Lung (tissue), 11 donors: ENCODE measurements at regions not wholly inside any gene's neighbourhood (a gene's known extent, or its start where the extent isn't known, plus 50 kb on each side); places are given as distances from the start of the nearest gene placed in this dataset.

ENCODE experiments used
- ATAC-seq: fragments of 200-7000 bp; cut with Tn5 transposase; one replicate; pipeline ENCODE4 v1.9.1; 2020; ENCODE audit warnings: moderate number of reproducible peaks; ENCODE audit not compliant: insufficient read depth, low FRiP score
- DNase-seq, 3 donors: peaks; one replicate each; pipeline ENCODE4 v3.0.0-alpha.2; 2013 to 2017
- H3K27ac ChIP-seq, 2 donors: one replicate each; pipeline ENCODE4 v1.5.1; 2013; ENCODE audit warnings: mild to moderate bottlenecking in 2 of 2, moderate library complexity in 2 of 2, control low read depth in 1 of 2, inconsistent platforms in 1 of 2, low read depth in 1 of 2, low read length in 1 of 2
- H3K27me3 ChIP-seq, 3 donors: one replicate each; pipeline ENCODE4 v1.5.1; 2013; ENCODE audit warnings: low read length in 2 of 3; ENCODE audit not compliant: control insufficient read depth in 3 of 3, insufficient read depth in 3 of 3
- H3K36me3 ChIP-seq, 4 donors: one replicate each; pipeline ENCODE4 v1.5.1; 2013; ENCODE audit warnings: low read length in 4 of 4, mild to moderate bottlenecking in 1 of 4, moderate library complexity in 1 of 4; ENCODE audit not compliant: control insufficient read depth in 4 of 4, insufficient read depth in 4 of 4
- H3K4me1 ChIP-seq, 5 donors: one replicate each; pipeline ENCODE4 v1.5.1; 2013; ENCODE audit warnings: low read length in 5 of 5, mild to moderate bottlenecking in 2 of 5, moderate library complexity in 1 of 5; ENCODE audit not compliant: control insufficient read depth in 5 of 5, insufficient read depth in 5 of 5
- H3K4me3 ChIP-seq: one replicate; pipeline ENCODE4 v1.5.1; 2013; ENCODE audit warnings: mild to moderate bottlenecking, control low read depth, moderate library complexity
- H3K9ac ChIP-seq, 2 donors: one replicate each; pipeline ENCODE4 v1.5.1; 2013; ENCODE audit warnings: low read length in 2 of 2, control low read depth in 1 of 2; ENCODE audit not compliant: insufficient read depth in 1 of 2
- H3K9me3 ChIP-seq, 4 donors: one replicate each; pipeline ENCODE4 v1.5.1; 2013; ENCODE audit warnings: low read length in 3 of 4, mild to moderate bottlenecking in 1 of 4, moderate library complexity in 1 of 4; ENCODE audit not compliant: control insufficient read depth in 4 of 4, insufficient read depth in 3 of 4
- WGBS, 2 donors: extraction: QIAGEN DNeasy Blood & Tissue Kit; methylation state at CpG; one replicate each; pipeline ENCODE4 v1.1.7; 2013; 5-methylcytosine and 5-hydroxymethylcytosine counted together
- TF ChIP-seq, protein P1 (sequence below): IDR thresholded peaks from 2 replicates; pipeline ENCODE4 v1.5.1; 2012; ENCODE audit warnings: mild to moderate bottlenecking; ENCODE audit errors: control extremely low read depth, extremely low read depth
- donor health status: control.
- donor health status: control.
- donor health status: Bipolar disorder and iron deficiency.
- donor health status: healthy.
- donor health status: DM: yes; HTN: yes; CAD: no.

DNA sequence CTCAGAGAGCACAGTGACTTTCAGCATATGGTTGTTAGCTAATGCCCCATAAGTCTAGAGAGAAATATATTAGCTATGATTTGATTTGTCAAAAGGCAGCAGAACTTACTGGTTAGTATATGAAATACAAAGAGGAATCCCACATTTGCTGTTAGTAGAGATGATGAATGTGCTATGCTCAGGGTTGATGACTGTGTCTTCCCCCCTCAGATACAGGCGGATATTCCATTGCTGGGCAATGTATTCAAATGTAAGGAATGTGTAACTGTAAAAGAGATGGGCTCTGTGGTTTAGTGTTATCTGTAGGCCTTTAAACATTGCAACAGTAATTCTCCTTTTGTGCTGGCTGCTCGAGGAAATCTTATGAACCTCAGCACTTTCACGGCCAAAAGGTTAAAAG is 528.9 kb upstream of the ARX start:
- ATAC-seq = no peak
- H3K9ac ChIP-seq = no peak overlapping the region
- 72 to 79% methylated on average over 3 of the region's 3 CpGs for WGBS, 2 donors

DNA sequence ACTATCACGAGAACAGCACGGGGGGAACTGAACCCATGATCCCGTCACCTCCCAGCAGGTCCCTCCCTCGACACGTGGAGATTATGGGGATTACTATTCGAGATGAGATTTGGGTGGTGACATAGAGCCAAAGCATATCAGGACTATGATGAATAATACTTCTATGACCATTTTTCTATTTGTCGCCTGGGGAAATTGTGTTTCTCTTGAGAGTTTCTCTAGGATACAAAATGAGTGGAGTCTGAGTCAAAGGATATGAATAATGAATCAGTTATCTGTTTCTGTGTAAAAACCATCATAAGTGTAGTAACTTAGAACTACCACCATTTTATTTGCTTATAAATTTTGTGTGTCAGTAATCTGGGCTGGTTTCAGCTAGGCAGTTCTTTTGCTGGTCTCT is 533.0 kb upstream of the ARX start:
- ATAC-seq = no peak
- peaks cover 0 to 6% (median 0%) of the 10 kb centered on the region in 3 donors for H3K27me3 ChIP-seq
- no peaks in the 10 kb centered on the region for H3K36me3 ChIP-seq
- H3K4me1 ChIP-seq = no peaks in the 10 kb centered on the region
- no peak overlapping the region for H3K4me3 ChIP-seq
- no peaks in the 10 kb centered on the region for H3K9me3 ChIP-seq
- H3K27ac ChIP-seq = no peak overlapping the region
- DNase-seq = no peak
- TF ChIP-seq, protein P1, sequence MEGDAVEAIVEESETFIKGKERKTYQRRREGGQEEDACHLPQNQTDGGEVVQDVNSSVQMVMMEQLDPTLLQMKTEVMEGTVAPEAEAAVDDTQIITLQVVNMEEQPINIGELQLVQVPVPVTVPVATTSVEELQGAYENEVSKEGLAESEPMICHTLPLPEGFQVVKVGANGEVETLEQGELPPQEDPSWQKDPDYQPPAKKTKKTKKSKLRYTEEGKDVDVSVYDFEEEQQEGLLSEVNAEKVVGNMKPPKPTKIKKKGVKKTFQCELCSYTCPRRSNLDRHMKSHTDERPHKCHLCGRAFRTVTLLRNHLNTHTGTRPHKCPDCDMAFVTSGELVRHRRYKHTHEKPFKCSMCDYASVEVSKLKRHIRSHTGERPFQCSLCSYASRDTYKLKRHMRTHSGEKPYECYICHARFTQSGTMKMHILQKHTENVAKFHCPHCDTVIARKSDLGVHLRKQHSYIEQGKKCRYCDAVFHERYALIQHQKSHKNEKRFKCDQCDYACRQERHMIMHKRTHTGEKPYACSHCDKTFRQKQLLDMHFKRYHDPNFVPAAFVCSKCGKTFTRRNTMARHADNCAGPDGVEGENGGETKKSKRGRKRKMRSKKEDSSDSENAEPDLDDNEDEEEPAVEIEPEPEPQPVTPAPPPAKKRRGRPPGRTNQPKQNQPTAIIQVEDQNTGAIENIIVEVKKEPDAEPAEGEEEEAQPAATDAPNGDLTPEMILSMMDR = no peak
- WGBS, 2 donors = 77 to 92% methylated on average over 7 of the region's 7 CpGs
- H3K9ac ChIP-seq = no peak overlapping the region

More for the DNA sequence above, 528.9 kb upstream of the ARX start:
- H3K36me3 ChIP-seq = no peaks in the 10 kb centered on the region
- no peaks in the 10 kb centered on the region for H3K4me1 ChIP-seq
- peaks cover 0 to 6% (median 0%) of the 10 kb centered on the region in 3 donors for H3K27me3 ChIP-seq
- no peak overlapping the region for H3K27ac ChIP-seq
- TF ChIP-seq, protein P1 = no peak
- H3K9me3 ChIP-seq = peaks cover 0 to 3% (median 0%) of the 10 kb centered on the region in 4 donors
- H3K4me3 ChIP-seq = no peak overlapping the region
- DNase-seq = no peak

DNA sequence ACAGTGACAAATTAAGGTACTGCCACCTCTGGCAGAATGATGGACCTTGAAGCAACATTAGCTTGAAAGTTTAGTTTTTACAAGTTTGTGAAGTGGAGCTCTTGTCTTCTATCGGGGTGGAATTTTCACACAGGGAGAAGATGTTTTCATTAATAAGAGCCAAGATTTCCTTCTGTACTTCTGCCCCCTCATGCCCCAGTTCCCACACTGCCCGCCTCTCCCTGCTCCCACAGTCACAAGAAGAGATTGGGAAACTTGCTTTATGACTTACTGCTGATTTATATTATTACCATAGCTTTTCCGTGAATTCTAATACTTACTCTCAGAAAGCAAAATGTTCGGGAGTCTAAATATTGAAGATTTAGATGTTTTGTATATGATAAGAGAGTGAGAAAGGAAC is 539.8 kb upstream of the ARX start:
- 70 to 86% methylated on average over 4 of the region's 4 CpGs for WGBS, 2 donors
- no peak overlapping the region for H3K9ac ChIP-seq
- no peaks in the 10 kb centered on the region for H3K9me3 ChIP-seq
- no peaks in the 10 kb centered on the region for H3K4me1 ChIP-seq
- DNase-seq (no peak), ATAC-seq (no peak)
- H3K27me3 ChIP-seq = peaks cover 0 to 7% (median 0%) of the 10 kb centered on the region in 3 donors
- H3K27ac ChIP-seq = no peak overlapping the region
- TF ChIP-seq, protein P1 = no peak
- H3K4me3 ChIP-seq = no peak overlapping the region
- H3K36me3 ChIP-seq = no peaks in the 10 kb centered on the region

GRCh38 chrX:25558137-25558536 is 542.4 kb upstream of the ARX start:
- 78 to 91% methylated on average over 2 of the region's 2 CpGs for WGBS, 2 donors
- Histone ChIP-seq H3K36me3 (no peaks in the 10 kb centered on the region), H3K27me3 (peaks cover 0 to 9% (median 0%) of the 10 kb centered on the region in 3 donors), H3K9me3 (no peaks in the 10 kb centered on the region), H3K27ac (no peak overlapping the region), H3K4me1 (no peaks in the 10 kb centered on the region), H3K4me3 (no peak overlapping the region), H3K9ac (no peak overlapping the region)
- TF ChIP-seq, protein P1 = no peak
- no peak for DNase-seq
- ATAC-seq = no peak
